LHCN-M2 (cell line): ENCODE measurements at regions not wholly inside any gene's neighbourhood (a gene's known extent, or its start where the extent isn't known, plus 50 kb on each side); places are given as distances from the start of the nearest gene placed in this dataset.
A peak's percentile ranks its signal among the peaks of the same experiment; 100 is the strongest.
"Not testable (repeated sequence)": the region's sequence is repeated elsewhere in the genome, so short reads cannot be mapped to it uniquely, and the experiment has no call there.

Experiments used
- DNase-seq: peaks from one replicate; pipeline ENCODE4 v3.0.0-alpha.2; 2012; ENCODE audit warnings: low read depth

DNA sequence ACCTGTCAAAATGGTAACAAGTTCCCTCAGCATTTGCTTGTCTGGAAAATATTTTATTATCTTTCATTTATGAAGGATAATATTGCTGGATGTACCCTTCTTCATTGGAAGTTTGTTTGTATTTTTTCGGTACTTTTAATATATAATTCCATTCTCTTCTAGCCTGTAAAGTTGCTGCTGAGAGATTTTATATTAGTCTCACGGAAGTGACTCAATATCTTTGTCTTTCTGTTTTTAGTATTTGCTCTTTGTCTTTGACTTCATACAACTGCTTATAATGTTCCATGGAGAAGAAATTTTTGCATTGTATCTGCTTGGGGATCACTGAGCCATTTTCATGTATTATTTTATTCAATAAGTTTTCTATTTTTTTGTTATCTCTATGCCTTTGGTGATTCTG lies 1777.5 kb downstream of the BRINP3 start:
- DNase-seq: no peak

DNA sequence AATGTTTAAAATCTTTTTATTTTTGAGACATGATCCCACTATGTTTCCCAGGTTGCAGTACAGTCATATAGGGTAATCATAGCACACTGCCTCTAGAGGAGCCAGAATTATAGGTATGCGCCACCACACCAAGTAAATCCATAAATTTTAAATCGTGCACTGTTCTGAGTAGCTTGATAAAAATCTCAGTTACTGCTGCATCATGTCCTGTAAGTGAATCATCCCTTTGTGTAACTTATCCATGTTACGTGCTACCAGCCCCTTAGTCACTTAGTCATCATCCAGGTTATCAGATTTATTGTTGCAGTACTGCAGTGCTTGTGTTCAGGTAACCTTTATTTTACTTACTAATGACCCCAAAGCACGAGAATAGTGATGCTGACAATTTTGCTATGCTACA lies 1770.9 kb downstream of the BRINP3 start:
- DNase-seq: no peak

DNA sequence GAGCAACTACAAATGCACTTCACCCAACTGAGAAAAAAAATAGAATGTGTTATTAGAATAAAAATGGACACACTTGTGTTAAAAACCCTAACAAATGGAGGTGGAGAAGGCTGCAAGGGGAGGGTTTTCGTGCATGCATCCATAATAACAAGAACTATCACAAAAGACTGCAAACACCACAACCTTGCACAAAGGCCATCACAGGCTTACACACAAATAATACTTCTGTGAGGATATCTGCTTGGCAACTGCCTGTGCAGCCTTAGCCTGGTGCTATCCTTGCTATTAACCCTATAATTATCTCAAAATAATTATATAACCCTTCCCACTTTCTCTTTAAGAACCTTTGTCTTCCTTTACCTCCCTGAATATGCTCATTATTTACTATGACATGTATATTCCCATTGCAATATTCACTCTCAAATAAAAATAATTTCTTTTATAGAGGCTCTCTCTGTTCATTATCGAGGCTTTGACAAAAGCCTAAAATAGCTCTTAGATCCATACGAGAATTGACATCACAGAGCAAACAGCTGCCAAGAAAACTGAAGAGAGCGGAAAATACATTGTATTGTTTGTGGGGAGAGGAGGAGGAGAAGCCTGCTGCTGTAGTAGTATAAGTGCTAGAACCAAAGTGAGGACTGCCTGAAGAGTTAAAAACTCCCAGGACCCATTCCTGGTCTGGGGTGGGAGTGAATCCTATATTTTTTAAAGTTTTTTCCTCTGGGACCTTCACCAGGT lies 1768.7 kb downstream of the BRINP3 start:
- DNase-seq: no peak

DNA sequence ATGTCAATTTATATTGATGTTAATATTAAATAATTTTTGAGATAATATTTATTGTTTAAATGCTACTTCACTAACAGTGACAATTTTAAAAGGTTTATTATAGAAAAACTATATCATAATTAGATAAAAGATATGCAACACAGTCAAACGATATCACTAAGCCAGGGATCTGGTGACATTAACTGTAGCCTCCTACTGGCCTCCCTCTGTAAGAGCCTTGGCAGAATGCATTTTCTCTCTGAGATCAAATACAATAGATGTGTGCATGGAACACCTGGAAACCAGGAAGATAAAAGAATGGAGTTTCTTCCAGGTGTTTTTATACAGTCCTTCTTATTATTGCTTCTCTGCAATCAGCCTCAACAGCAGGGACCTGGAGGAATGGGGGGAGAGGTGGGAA lies 1762.1 kb downstream of the BRINP3 start:
- DNase-seq: no peak

DNA sequence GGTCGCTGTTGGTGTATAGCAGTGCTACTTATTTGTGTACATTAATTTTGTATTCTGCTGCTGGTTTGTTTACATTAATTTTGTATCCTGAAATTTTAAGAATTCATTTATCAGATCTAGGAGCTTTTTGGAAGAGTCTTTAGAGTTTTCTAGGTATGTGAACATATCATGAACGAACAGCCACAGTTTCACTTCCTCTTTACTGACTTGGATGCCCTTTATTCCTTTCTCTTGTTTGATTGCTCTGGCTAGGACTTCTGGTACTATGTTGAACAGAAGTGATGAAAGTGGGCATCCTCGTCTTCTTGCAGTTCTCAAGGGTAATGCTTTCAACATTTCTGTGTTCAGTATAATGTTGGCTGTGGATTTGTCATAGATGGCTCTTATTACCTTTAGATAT lies 1757.9 kb downstream of the BRINP3 start:
- DNase-seq: no peak

DNA sequence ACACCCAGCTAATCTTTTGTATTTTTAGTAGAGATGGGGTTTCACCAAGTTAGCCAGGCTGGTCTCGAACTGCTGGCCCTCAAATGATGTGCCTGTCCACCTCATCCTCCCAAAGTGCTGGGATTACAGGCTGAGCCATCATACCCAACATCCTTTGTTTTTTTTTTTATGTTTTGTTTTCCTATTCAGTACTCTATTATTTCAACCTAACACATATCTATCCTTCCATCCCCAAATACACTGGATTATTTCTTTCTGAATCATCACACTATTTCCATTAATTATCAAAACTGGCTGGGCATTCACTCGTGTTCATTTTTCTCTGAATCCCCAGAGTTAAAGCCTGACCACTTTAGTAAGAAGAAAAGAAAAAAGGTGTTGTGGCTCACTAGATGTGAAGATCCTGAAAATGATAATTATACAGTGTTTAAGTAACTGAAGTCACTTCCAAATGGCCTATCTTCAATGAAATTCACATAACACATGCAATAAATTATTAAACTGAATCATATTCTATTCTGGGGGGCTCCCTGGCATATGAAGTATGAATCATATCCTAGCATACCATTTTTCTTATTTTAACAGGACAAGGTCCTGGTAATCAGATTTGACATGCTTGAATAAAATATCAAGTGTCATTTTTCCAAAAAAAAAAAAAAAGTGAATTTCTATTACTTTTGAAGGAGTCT lies 1754.2 kb downstream of the BRINP3 start:
- no peak for DNase-seq

DNA sequence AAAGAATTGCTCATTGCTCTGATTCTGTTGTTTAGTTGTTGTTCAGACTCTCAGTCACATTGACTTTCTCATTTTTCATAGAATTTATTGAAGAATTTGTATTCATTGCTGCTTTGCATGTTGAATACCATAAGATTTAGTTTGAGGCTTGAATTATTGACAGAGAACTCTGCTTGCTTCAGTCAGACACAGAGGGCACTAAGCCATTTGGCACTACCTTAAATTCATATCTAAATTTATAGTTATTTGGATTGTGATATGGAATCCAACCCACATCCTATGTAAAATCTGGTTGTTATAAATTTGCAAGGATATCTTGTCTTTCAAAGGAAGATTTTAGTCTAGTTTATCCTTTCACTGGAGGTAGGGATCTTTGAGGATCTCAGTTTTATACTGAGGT lies 1748.6 kb downstream of the BRINP3 start:
- DNase-seq: no peak

DNA sequence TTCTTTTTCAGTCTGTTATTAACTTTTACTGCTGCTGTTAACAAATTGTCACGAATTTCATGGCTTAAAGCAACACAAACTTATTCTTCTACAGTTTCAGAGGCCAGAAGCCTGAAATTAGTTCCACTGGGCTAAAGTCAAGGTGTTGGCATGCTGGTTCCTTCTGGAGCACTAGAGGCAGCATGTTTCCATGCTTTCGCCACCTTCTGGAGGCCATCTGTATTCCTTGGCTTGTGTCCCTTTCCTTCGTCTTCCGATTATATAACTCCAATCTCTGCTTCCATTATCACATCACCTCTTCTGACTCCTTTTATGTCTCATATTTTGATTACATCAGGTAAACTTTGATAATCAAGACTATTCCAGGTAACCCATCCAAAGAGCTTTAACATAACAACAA lies 1742.1 kb downstream of the BRINP3 start:
- DNase-seq: no peak

DNA sequence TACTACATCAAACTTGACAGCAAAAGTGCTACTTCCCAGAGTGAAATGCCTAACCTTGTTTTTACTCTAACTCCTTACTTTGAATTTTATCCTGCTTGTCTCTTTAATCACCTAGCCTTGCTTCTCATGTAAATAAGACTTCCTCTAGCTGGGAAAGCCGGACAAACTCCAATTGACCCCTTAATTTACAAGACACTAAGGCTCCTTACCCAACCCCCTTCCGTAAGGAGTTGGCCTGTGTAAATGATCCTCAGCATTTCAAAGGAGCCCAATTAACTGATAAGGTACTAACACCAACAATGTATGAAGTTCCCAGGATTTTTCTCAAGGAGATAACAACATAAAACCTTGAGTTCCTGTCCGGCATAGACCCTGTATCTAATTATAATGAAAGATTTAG lies 1728.4 kb downstream of the BRINP3 start:
- not testable (repeated sequence) for DNase-seq

DNA sequence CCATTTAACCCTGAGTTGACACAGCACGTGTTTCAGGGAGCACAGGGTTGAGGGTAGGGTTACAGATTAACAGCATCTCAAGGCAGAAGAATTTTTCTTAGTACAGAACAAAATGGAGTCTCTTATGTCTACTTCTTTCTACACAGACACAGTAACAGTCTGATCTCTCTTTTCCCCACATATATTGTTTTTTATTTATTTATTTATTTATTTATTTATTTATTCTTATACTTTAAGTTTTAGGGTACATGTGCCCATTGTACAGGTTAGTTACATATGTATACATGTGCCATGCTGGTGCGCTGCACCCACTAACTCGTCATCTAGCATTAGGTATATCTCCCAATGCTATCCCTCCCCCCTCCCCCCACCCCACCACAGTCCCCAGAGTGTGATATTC lies 1725.6 kb downstream of the BRINP3 start:
- DNase-seq: not testable (repeated sequence)

DNA sequence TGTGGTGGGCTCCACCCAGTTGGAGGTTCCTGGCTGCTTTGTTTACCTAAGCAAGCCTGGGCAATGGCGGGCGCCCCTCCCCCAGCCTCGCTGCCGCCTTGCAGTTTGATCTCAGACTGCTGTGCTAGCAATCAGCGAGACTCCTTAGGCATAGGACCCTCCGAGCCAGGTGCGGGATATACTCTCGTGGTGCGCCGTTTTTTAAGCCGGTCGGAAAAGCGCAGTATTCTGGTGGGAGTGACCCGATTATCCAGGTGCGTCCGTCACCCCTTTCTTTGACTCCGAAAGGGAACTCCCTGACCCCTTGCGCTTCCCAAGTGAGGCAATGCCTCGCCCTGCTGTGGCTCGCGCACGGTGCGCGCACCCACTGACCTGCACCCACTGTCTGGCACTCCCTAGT lies 1719.9 kb downstream of the BRINP3 start:
- not testable (repeated sequence) for DNase-seq

DNA sequence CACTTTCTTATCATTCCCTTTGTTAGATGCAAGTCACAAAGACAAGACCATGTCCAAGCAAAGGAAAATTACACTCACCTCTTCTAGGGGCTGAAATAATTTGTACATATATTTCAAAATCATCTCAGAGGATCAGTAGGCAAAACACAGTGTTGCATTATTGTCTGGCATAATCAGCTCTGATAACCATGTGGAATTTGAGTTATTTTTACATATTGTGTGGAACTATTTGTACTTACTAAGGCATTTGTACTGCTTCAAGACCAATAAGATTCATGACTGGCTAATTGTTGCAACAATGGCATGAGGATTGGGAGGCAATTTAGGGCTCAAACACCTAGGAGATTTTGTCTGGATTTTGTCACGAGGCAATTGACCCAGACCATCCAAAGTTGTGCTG lies 1716.4 kb downstream of the BRINP3 start:
- DNase-seq: no peak

DNA sequence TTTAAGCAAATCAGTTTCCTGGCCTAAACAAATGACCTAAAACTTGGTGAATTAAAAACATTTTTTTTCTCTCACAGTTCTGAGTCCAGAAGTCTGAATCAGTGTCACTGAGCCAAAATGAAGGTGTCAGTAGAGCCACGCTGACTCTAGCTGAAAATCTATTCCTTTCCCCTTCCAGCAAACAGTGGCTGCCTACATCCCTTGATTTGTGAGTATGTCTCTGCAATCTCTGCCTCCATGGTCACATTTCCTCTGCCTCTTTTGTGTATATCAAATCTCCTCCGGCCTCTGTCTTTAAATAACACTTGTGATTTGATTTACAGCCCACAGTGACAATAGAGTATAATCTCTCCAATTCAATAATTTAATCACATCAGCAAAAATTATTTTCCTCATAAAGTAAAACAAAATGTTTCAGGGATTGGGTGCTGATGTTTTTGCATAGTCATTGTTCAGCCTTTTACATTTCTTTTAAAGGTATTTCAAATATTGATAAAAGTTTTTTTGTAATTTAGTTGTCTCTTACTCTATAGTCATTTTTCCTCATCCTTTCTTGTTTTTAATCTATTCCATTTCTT lies 1715.4 kb downstream of the BRINP3 start:
- DNase-seq: no peak

DNA sequence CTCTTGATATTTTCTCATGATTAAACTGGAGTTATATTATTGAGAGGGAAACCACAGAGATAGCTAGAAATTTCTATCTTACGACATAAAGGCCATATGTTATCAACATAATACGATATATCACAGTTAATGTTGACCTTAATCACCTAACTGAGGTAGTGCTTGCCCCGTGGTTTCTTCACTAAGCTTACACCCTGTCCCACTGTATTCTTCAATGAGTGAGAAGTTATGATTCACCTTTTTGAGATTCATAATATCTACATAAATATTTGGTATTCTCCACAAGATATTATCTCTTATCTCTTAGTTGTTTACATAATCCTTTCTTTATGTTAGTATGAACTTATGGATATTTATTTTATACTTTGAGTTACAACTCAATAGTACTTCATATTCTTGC lies 1714.1 kb downstream of the BRINP3 start:
- no peak for DNase-seq

DNA sequence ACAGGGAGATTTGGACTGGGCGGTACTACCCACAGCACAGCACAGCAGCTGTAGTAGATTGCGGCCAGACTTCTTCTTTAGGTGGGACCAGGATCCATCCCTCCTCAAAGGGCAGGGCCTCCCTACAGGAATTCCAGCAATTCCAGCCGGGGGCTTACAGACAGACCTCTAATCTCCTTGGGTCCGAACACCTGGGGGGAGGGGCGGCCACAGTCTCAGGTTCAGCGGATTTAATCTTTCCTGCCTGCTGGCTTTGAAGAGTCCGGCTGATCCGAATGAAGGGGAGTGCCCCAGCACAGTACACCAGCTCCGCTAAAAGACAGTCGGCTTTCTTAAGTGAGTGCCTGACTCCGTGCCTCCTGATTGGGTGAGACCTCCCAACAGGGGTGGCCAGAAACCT lies 1708.5 kb downstream of the BRINP3 start:
- DNase-seq: no peak

DNA sequence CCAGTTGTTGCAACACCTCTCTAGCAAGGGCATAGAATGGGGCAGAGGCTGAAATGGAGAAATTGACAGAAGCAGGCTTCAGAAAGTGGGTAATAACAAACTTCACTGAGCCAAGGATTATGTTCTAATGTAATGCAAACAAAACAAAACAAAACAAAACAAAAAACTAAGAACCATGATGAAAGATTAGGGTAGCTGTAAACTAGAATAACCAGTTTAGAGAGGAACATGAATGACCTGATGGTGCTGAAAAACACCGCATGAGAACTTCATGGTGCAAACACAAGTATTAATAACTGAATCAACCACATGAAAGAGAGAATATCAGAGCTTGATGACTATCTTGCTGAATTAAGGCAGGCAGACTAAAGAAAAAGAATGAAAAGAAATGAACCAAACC lies 1707.7 kb downstream of the BRINP3 start:
- no peak for DNase-seq

DNA sequence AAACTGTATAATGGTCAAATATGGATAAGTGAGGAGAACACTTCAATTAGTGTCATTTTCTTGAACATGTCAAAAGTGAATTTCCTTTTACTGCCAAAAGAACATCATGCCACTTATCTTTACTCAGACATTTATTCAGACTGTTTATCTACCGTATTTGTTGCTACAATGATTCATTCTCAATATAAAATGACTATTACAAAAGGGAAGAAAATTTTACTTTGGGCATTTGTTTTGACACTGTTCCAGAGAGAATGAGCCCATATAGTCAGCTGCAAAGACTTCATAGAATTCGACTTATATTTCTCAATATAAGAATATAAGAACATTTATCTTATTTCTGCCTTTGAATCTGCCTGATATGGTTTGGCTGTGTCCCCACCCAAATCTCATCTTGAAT lies 1699.1 kb downstream of the BRINP3 start:
- no peak for DNase-seq

DNA sequence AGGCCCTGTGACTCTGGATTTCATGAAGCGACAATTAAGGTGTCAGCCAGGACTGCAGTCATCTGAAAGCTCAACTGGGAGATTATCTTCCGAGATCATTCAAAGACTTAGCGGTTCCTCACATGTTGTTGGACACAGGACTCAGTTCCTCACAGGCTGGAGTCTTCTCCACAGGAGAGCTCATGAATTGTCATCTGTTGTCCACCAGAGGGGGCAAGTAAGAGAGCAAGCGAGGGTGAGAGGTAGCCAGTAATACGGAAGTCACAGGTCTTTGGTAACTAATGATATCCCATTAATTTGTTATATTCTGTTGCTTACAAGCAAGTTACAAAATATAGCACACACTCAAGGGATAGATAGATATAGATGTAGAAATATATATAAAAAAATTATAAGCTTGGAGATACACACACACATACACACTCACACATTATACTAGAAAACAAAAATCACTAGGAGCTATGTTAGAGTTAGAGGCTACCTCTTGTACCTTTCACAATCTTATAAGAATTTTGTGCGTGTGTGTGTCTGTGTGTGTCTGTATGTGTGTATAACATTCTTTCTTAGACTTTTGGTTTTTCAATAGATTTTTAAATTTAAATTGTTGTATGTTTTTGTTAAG lies 1695.3 kb downstream of the BRINP3 start:
- DNase-seq: peak; percentile 0

DNA sequence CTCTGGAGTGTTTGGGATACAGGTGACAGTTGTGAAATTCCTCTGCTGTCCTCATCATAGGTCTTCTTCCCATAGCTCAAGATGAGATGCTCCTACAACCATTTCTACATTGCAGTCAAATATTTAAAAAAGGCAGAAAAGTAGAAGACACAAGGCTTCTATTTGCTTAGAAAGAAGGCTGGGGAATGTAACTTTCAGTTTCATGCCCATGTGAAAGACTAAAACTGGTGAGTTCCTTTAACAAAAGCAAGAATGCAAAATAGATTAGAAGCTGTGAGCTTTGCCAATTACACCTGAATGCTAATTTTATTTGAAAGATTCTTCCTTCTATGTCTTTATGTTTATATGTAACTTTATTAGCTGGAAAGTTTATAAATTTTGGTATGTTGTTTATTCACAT lies 1682.7 kb downstream of the BRINP3 start:
- DNase-seq: no peak

DNA sequence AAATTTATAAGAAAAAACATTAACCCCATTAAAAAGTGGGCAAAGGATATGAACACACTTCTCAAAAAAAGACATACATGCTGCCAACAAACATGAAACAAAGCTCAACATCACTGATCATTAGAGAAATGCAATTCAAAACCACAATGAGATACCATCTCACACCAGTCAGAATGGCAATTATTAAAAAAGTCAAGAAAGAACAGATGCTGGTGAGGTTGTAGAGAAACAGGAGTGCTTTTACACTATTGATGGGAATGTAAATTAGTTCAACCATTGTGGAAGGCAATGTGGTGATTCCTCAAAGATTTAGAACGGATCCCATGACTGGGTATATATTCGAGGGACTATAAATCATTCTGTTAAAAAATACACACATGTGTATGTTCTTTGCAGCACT lies 1665.5 kb downstream of the BRINP3 start:
- not testable (repeated sequence) for DNase-seq

DNA sequence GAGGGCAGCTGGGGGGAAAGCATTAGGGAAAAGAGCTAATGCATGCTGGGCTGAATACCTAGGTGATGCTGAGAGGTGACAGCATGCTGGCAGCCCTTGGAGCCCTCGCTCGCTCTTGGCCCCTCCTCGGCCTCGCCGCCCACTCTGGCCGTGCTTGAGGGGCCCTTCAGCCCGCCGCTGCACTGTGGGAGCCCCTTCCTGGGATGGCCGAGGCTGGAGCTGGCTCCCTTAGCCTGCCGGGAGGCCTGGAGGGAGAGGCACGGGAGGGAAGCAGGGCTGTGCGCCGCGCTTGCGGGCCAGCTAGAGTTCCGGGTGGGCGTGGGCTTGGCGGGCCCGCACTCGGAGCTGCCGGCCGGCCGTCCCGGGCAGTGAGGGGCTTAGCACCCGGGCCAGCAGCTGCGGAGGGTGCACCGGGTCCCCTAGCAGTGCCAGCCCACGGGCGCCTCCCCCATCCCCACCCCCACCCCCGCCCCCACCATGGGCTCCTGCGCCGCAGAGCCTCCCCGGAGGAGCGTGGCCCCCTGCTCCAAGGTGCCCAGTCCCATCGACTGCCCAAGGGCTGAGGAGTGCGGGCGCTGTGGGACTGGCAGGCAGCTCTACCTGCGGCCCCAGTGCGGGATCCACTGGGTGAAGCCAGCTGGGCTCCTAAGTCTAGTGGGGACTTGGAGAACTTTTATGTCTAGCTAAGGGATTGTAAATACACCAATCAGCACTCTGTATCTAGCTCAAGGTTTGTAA lies 1664.7 kb downstream of the BRINP3 start:
- DNase-seq: not testable (repeated sequence)

DNA sequence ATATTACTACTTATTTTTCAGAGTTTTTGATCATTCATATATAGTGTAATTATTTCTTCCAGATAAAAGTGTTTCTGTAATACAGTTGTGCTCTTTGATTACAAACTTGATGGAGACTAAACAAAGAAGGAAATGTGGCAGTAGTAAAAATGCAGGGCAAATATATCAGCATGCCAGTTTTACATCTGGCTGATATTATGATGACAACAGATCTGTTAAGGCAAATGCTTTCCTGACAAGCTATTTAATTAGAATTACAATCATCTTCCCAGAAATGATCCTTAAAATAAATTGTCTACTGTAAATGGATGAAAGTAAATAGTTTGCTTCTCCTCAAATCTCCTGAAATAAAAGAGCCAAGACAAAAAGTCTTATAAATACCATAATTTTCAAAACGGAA lies 1659.8 kb downstream of the BRINP3 start:
- no peak for DNase-seq
